HEK293 (cell line): ENCODE measurements at regions not wholly inside any gene's neighbourhood (a gene's known extent, or its start where the extent isn't known, plus 50 kb on each side); places are given as distances from the start of the nearest gene placed in this dataset.

Source experiments
- GLI2 ChIP-seq: fragments of 450-650 bp; formaldehyde crosslinking; IDR thresholded peaks from 2 replicates; pipeline ENCODE4; 2017; ENCODE audit warnings: missing biosample characterization, missing genetic modification characterization, low read depth, borderline replicate concordance
- GLI4 ChIP-seq: fragments of 450-650 bp; formaldehyde crosslinking; IDR thresholded peaks from 2 replicates; pipeline ENCODE4 v1.5.1; 2016; ENCODE audit warnings: missing biosample characterization, missing genetic modification characterization
- MYNN ChIP-seq: fragments of 450-650 bp; formaldehyde crosslinking; IDR thresholded peaks from 2 replicates; pipeline ENCODE4 v1.5.1; 2016; ENCODE audit warnings: missing biosample characterization, missing genetic modification characterization, borderline replicate concordance
- YY1 ChIP-seq: fragments of 450-650 bp; formaldehyde crosslinking; IDR thresholded peaks from 2 replicates; pipeline ENCODE4 v1.5.1; 2018; ENCODE audit warnings: missing biosample characterization, missing genetic modification characterization
- ZNF274 ChIP-seq, 2 experiments: fragments of 200-500 bp in 1 of 2; fragments of 450-650 bp in 1 of 2; sonication (Bioruptor generic) in 1 of 2; formaldehyde crosslinking in 1 of 2; IDR thresholded peaks; 2 replicates each; pipeline versions ENCODE4 v1.5.1 to v1.6.1; 2014 to 2016; ENCODE audit warnings: borderline replicate concordance in 1 of 2, inconsistent platforms in 1 of 2, low read length in 1 of 2, missing biosample characterization in 1 of 2, missing genetic modification characterization in 1 of 2
- ZNF366 ChIP-seq: fragments of 450-650 bp; formaldehyde crosslinking; conservative IDR thresholded peaks from 2 replicates; pipeline ENCODE4 v1.5.1; 2016; ENCODE audit warnings: missing biosample characterization, missing genetic modification characterization
- ZNF530 ChIP-seq: fragments of 450-650 bp; formaldehyde crosslinking; IDR thresholded peaks from 2 replicates; pipeline ENCODE4 v1.5.1; 2016; ENCODE audit warnings: low read depth, missing biosample characterization, missing genetic modification characterization
- ZNF629 ChIP-seq: fragments of 450-650 bp; formaldehyde crosslinking; IDR thresholded peaks from 2 replicates; pipeline ENCODE4 v1.5.1; 2017; ENCODE audit warnings: missing biosample characterization, missing genetic modification characterization
- ZNF660 ChIP-seq: fragments of 450-650 bp; IDR thresholded peaks from 2 replicates; pipeline ENCODE4 v1.5.1; 2018; ENCODE audit warnings: missing biosample characterization, mild to moderate bottlenecking, missing genetic modification characterization
- ZNF830 ChIP-seq: fragments of 450-650 bp; IDR thresholded peaks from 2 replicates; pipeline ENCODE4 v1.5.0; 2018; ENCODE audit warnings: missing biosample characterization, missing genetic modification characterization, low read depth, mild to moderate bottlenecking, moderate library complexity
- TF ChIP-seq, protein P1 (sequence below): fragments of 450-650 bp; formaldehyde crosslinking; IDR thresholded peaks from 2 replicates; pipeline ENCODE4 v1.5.1; 2016; ENCODE audit warnings: missing biosample characterization, missing genetic modification characterization
- TF ChIP-seq, protein P2 (sequence below): fragments of 450-650 bp; formaldehyde crosslinking; optimal IDR thresholded peaks from 2 replicates; pipeline ENCODE3; 2016; ENCODE audit warnings: missing biosample characterization, mild to moderate bottlenecking, missing genetic modification characterization
- TF ChIP-seq, protein P3 (sequence below): sonication (generic); formaldehyde crosslinking; IDR thresholded peaks from 2 replicates; pipeline ENCODE4 v1.8.1; 2022; ENCODE audit warnings: mild to moderate bottlenecking, moderate library complexity, missing genetic modification reagents
- TF ChIP-seq, protein P4 (sequence below): fragments of 450-650 bp; formaldehyde crosslinking; IDR thresholded peaks from 2 replicates; pipeline ENCODE4 v1.5.1; 2016; ENCODE audit warnings: missing biosample characterization, missing genetic modification characterization

DNA sequence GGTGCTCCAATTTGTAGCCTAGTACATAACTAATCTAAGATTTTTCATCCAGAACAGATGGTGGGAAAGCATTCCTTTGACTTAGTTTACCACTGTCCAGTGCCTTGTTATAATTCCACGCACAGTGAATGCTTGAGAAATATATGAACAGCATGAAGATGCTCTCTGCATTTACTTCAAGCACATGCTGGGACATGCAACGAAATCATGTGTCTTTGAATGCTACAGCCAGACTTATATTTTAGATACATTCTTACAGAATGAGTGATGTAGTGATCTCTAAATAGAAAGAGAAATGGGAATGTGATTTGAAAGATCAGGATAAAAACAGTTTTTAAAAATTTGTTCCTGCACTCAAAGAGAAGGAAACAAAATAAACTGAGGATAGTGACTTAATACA is 398.3 kb downstream of the FBXO15 start:
- TF ChIP-seq, protein P1, sequence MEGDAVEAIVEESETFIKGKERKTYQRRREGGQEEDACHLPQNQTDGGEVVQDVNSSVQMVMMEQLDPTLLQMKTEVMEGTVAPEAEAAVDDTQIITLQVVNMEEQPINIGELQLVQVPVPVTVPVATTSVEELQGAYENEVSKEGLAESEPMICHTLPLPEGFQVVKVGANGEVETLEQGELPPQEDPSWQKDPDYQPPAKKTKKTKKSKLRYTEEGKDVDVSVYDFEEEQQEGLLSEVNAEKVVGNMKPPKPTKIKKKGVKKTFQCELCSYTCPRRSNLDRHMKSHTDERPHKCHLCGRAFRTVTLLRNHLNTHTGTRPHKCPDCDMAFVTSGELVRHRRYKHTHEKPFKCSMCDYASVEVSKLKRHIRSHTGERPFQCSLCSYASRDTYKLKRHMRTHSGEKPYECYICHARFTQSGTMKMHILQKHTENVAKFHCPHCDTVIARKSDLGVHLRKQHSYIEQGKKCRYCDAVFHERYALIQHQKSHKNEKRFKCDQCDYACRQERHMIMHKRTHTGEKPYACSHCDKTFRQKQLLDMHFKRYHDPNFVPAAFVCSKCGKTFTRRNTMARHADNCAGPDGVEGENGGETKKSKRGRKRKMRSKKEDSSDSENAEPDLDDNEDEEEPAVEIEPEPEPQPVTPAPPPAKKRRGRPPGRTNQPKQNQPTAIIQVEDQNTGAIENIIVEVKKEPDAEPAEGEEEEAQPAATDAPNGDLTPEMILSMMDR (tag by site-specific recombination) = no peak
- TF ChIP-seq ZNF274 (IDR thresholded peaks at IDR 0.05; ENCODE audit: low read length) (no peak), ZNF274 (tag by site-specific recombination; IDR thresholded peaks at IDR 0.05; ENCODE audit: borderline replicate concordance) (no peak), ZNF660 (tag by site-specific recombination) (no peak), YY1 (tag by site-specific recombination) (no peak), ZNF530 (tag by site-specific recombination) (no peak), ZNF366 (tag by site-specific recombination) (no peak), GLI4 (tag by site-specific recombination) (no peak), ZNF629 (no peak), MYNN (tag by site-specific recombination) (no peak), GLI2 (tag by site-specific recombination) (no peak), ZNF830 (tag by site-specific recombination) (no peak)
- TF ChIP-seq, protein P2, sequence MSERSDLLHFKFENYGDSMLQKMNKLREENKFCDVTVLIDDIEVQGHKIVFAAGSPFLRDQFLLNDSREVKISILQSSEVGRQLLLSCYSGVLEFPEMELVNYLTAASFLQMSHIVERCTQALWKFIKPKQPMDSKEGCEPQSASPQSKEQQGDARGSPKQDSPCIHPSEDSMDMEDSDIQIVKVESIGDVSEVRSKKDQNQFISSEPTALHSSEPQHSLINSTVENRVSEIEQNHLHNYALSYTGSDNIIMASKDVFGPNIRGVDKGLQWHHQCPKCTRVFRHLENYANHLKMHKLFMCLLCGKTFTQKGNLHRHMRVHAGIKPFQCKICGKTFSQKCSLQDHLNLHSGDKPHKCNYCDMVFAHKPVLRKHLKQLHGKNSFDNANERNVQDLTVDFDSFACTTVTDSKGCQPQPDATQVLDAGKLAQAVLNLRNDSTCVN (tag by site-specific recombination) = no peak
- TF ChIP-seq, protein P3, sequence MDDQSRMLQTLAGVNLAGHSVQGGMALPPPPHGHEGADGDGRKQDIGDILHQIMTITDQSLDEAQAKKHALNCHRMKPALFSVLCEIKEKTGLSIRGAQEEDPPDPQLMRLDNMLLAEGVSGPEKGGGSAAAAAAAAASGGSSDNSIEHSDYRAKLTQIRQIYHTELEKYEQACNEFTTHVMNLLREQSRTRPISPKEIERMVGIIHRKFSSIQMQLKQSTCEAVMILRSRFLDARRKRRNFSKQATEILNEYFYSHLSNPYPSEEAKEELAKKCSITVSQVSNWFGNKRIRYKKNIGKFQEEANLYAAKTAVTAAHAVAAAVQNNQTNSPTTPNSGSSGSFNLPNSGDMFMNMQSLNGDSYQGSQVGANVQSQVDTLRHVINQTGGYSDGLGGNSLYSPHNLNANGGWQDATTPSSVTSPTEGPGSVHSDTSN (CRISPR knock-in tag) = no peak
- TF ChIP-seq, protein P4, sequence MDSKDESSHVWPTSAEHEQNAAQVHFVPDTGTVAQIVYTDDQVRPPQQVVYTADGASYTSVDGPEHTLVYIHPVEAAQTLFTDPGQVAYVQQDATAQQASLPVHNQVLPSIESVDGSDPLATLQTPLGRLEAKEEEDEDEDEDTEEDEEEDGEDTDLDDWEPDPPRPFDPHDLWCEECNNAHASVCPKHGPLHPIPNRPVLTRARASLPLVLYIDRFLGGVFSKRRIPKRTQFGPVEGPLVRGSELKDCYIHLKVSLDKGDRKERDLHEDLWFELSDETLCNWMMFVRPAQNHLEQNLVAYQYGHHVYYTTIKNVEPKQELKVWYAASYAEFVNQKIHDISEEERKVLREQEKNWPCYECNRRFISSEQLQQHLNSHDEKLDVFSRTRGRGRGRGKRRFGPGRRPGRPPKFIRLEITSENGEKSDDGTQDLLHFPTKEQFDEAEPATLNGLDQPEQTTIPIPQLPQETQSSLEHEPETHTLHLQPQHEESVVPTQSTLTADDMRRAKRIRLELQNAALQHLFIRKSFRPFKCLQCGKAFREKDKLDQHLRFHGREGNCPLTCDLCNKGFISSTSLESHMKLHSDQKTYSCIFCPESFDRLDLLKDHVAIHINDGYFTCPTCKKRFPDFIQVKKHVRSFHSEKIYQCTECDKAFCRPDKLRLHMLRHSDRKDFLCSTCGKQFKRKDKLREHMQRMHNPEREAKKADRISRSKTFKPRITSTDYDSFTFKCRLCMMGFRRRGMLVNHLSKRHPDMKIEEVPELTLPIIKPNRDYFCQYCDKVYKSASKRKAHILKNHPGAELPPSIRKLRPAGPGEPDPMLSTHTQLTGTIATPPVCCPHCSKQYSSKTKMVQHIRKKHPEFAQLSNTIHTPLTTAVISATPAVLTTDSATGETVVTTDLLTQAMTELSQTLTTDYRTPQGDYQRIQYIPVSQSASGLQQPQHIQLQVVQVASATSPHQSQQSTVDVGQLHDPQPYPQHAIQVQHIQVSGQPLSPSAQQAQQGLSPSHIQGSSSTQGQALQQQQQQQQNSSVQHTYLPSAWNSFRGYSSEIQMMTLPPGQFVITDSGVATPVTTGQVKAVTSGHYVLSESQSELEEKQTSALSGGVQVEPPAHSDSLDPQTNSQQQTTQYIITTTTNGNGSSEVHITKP (tag by site-specific recombination) = no peak
